DND-41 (cell line): ENCODE measurements at regions not wholly inside any gene's neighbourhood (a gene's known extent, or its start where the extent isn't known, plus 50 kb on each side); places are given as distances from the start of the nearest gene placed in this dataset.

Experiments used
- ATAC-seq: fragments of 200-7000 bp; cut with Tn5 transposase; 3 replicates; pipeline ENCODE4 v1.9.1; 2021; ENCODE audit warnings: low read depth; ENCODE audit not compliant: insufficient read depth
- DNase-seq: peaks from one replicate; pipeline ENCODE4 v3.0.0-alpha.2; 2020
- H2AFZ ChIP-seq: 2 replicates; pipeline ENCODE4 v1.6.0; 2012; ENCODE audit warnings: low read depth, low read length
- H3K27ac ChIP-seq: 2 replicates; pipeline ENCODE4 v1.5.1; 2012; ENCODE audit warnings: low read length, inconsistent platforms
- H3K27me3 ChIP-seq: fragments of 200-600 bp; sonication (generic); 2 replicates; pipeline ENCODE4 v1.6.0; 2012; ENCODE audit warnings: low read length, mild to moderate bottlenecking, inconsistent platforms; ENCODE audit not compliant: insufficient read depth, poor library complexity
- H3K36me3 ChIP-seq: 2 replicates; pipeline ENCODE4 v1.5.1; 2012; ENCODE audit warnings: low read length, inconsistent platforms; ENCODE audit not compliant: insufficient read depth
- H3K4me1 ChIP-seq: 2 replicates; pipeline ENCODE4 v1.5.1; 2012; ENCODE audit warnings: mild to moderate bottlenecking, low read length; ENCODE audit not compliant: insufficient read depth
- H3K4me2 ChIP-seq: 2 replicates; pipeline ENCODE4 v1.6.0; 2012; ENCODE audit warnings: mild to moderate bottlenecking, moderate library complexity, low read length, inconsistent platforms; ENCODE audit not compliant: insufficient read depth
- H3K4me3 ChIP-seq, 2 experiments: fragments of 200-600 bp in 1 of 2; shearing (Covaris generic) in 1 of 2; 2 replicates each; pipeline ENCODE4 v1.5.1; 2012 to 2016; ENCODE audit warnings: inconsistent platforms in 2 of 2, low read length in 2 of 2, mild to moderate bottlenecking in 2 of 2, low read depth in 1 of 2, moderate library complexity in 1 of 2
- H3K79me2 ChIP-seq: 2 replicates; pipeline ENCODE4 v1.6.0; 2012; ENCODE audit warnings: low read length, inconsistent platforms; ENCODE audit not compliant: insufficient read depth
- H3K9ac ChIP-seq: 2 replicates; pipeline ENCODE4 v1.6.0; 2012; ENCODE audit warnings: low read depth, mild to moderate bottlenecking, inconsistent platforms, low read length, moderate library complexity
- H3K9me3 ChIP-seq: 2 replicates; pipeline ENCODE4 v1.5.1; 2012; ENCODE audit warnings: low read length, moderate library complexity, mild to moderate bottlenecking, inconsistent platforms; ENCODE audit not compliant: insufficient read depth, severe bottlenecking
- H4K20me1 ChIP-seq: 2 replicates; pipeline ENCODE4 v1.6.0; 2012; ENCODE audit warnings: low read length; ENCODE audit not compliant: insufficient read depth
- CTCF ChIP-seq: IDR thresholded peaks from 2 replicates; pipeline ENCODE4 v1.5.1; 2012; ENCODE audit warnings: borderline replicate concordance, low read length, moderate library complexity, mild to moderate bottlenecking; ENCODE audit not compliant: poor library complexity, severe bottlenecking; ENCODE audit errors: extremely low read depth
- EZH2 ChIP-seq: IDR thresholded peaks from 3 replicates; pipeline ENCODE4 v1.6.1; 2012; ENCODE audit warnings: borderline replicate concordance, low read depth, mild to moderate bottlenecking, moderate library complexity, low read length, inconsistent platforms; ENCODE audit not compliant: severe bottlenecking

- H3K9me3 ChIP-seq: no peaks in the 10 kb centered on the region
- TF ChIP-seq EZH2: no peak
- TF ChIP-seq CTCF: no peak
- H3K4me2 ChIP-seq: no peak overlapping the region
- no peaks in the 10 kb centered on the region for H3K4me1 ChIP-seq
- no peaks in the 10 kb centered on the region for H4K20me1 ChIP-seq
- no peak for ATAC-seq
- H3K79me2 ChIP-seq: no peaks in the 10 kb centered on the region
- no peaks in the 10 kb centered on the region for H3K27me3 ChIP-seq
- no peak overlapping the region for H2AFZ ChIP-seq
- H3K36me3 ChIP-seq: no peaks in the 10 kb centered on the region
- no peak overlapping the region for H3K4me3 ChIP-seq
- no peak overlapping the region for H3K9ac ChIP-seq
- no peak overlapping the region for H3K27ac ChIP-seq
- no peak for DNase-seq
Measured at GRCh38 chr2:156134887-156135286, 197.6 kb downstream of the NR4A2 start.

GRCh38 chr2:156132941-156133340 is 199.6 kb downstream of the NR4A2 start:
- no peaks in the 10 kb centered on the region for H4K20me1 ChIP-seq
- TF ChIP-seq CTCF: no peak
- TF ChIP-seq EZH2: no peak
- no peak overlapping the region for H2AFZ ChIP-seq
- no peaks in the 10 kb centered on the region for H3K27me3 ChIP-seq
- no peaks in the 10 kb centered on the region for H3K79me2 ChIP-seq
- no peak overlapping the region for H3K9ac ChIP-seq
- DNase-seq: no peak
- no peak overlapping the region for H3K4me2 ChIP-seq
- H3K4me3 ChIP-seq: no peak overlapping the region
- H3K27ac ChIP-seq: no peak overlapping the region
- no peak for ATAC-seq
- H3K4me1 ChIP-seq: no peaks in the 10 kb centered on the region
- H3K9me3 ChIP-seq: no peaks in the 10 kb centered on the region
- H3K36me3 ChIP-seq: no peaks in the 10 kb centered on the region

GRCh38 chr2:156132130-156132529 is 200.4 kb downstream of the NR4A2 start:
- Histone ChIP-seq H3K27me3 (no peaks in the 10 kb centered on the region), H3K4me2 (no peak overlapping the region), H3K9me3 (no peaks in the 10 kb centered on the region), H3K9ac (no peak overlapping the region), H2AFZ (no peak overlapping the region), H3K4me1 (no peaks in the 10 kb centered on the region), H3K27ac (no peak overlapping the region), H3K4me3 (no peak overlapping the region), H3K36me3 (no peaks in the 10 kb centered on the region), H3K79me2 (no peaks in the 10 kb centered on the region), H4K20me1 (no peaks in the 10 kb centered on the region)
- ATAC-seq (no peak), DNase-seq (no peak)
- TF ChIP-seq EZH2 (no peak), CTCF (no peak)

GRCh38 chr2:156129227-156129626 is 203.3 kb downstream of the NR4A2 start:
- no peak for ATAC-seq
- Histone ChIP-seq H3K9ac (no peak overlapping the region), H3K4me2 (no peak overlapping the region), H3K36me3 (no peaks in the 10 kb centered on the region), H3K4me3 (no peak overlapping the region), H3K27me3 (no peaks in the 10 kb centered on the region), H2AFZ (no peak overlapping the region), H3K9me3 (no peaks in the 10 kb centered on the region), H3K4me1 (no peaks in the 10 kb centered on the region), H3K27ac (no peak overlapping the region), H4K20me1 (no peaks in the 10 kb centered on the region), H3K79me2 (no peaks in the 10 kb centered on the region)
- peak; percentile 20 for TF ChIP-seq CTCF
- TF ChIP-seq EZH2: no peak
- DNase-seq: no peak
